Heart right ventricle (tissue), 16 donors: ENCODE measurements at regions not wholly inside any gene's neighbourhood (a gene's known extent, or its start where the extent isn't known, plus 50 kb on each side); places are given as distances from the start of the nearest gene placed in this dataset.

Experiments used
- ATAC-seq, 8 donors: fragments of 200-7000 bp; cut with Tn5 transposase; one replicate each; pipeline ENCODE4 v1.9.1; 2020; ENCODE audit warnings: mild to moderate bottlenecking in 8 of 8, moderate library complexity in 8 of 8, moderate number of reproducible peaks in 1 of 8
- DNase-seq, 2 donors: peaks; one replicate each; pipeline ENCODE4 v3.0.0-alpha.2; 2020
- H3K27ac ChIP-seq, 10 donors: fragments of 200-600 bp; sonication (generic) in 2 of 10; one replicate each; pipeline versions ENCODE4 v1.5.0 to v1.8.0; 2020 to 2022; ENCODE audit warnings: mild to moderate bottlenecking in 3 of 10
- H3K27me3 ChIP-seq, 7 donors: fragments of 200-600 bp; one replicate each; pipeline ENCODE4 v1.8.0; 2021 to 2022; ENCODE audit warnings: mild to moderate bottlenecking in 2 of 7
- H3K36me3 ChIP-seq, 9 donors: fragments of 200-600 bp; sonication (generic) in 1 of 9; one replicate each; pipeline versions ENCODE4 v1.5.0 to v1.8.0; 2020 to 2022; ENCODE audit warnings: mild to moderate bottlenecking in 2 of 9
- H3K4me1 ChIP-seq, 9 donors: fragments of 200-600 bp; sonication (generic) in 1 of 9; one replicate each; pipeline versions ENCODE4 v1.5.0 to v1.8.0; 2020 to 2022; ENCODE audit warnings: mild to moderate bottlenecking in 4 of 9
- H3K4me3 ChIP-seq, 10 donors: fragments of 200-600 bp; sonication (generic) in 2 of 10; one replicate each; pipeline versions ENCODE4 v1.5.0 to v1.8.0; 2020 to 2022; ENCODE audit warnings: mild to moderate bottlenecking in 7 of 10, moderate library complexity in 2 of 10
- H3K9me3 ChIP-seq, 11 donors: fragments of 200-600 bp in 10 of 11; sonication (generic) in 2 of 11; one replicate each; pipeline versions ENCODE4 v1.5.0 to v1.8.0; 2013 to 2022; ENCODE audit warnings: mild to moderate bottlenecking in 2 of 11, control low read depth in 1 of 11, moderate library complexity in 1 of 11
- WGBS, 2 donors: extraction: QIAGEN DNeasy Blood & Tissue Kit; methylation state at CpG; one replicate each; pipeline ENCODE4 v1.1.7; 2013; ENCODE audit warnings: inconsistent platforms in 1 of 2; 5-methylcytosine and 5-hydroxymethylcytosine counted together
- intact Hi-C, 10 donors: fragments of 100-400 bp; cut with DNase I; formaldehyde crosslinking; loops; one replicate each; pipeline versions ENCODE4 v1.11.1 to v1.14.2; 2022
- TF ChIP-seq, protein P1 (sequence below), 9 donors: fragments of 200-600 bp; sonication (generic) in 2 of 9; IDR thresholded peaks; one replicate each; pipeline versions ENCODE4 v1.5.0 to v1.8.0; 2021 to 2022; ENCODE audit warnings: antibody characterized with exemption in 9 of 9, mild to moderate bottlenecking in 5 of 9, moderate library complexity in 1 of 9
- donor health status: Arrhythmogenic right ventricular cardiomyopathy.
- donor health status: ischemic (EF 13 %, LVEDD 7.1; RV severe dilation, severe dysfunction).
- donor health status: healthy with polysubstance abuse.
- donor health status: DM: no; HTN: yes; CAD: no.
- donor health status: DM: no; HTN: no; CAD: no.
- donor health status: ischemic (EF 25% LVEDD 6.9; RV normal size, moderate dysfunction).
- donor health status: ischemic (EF 25% LVEDD 5.7; RV mildly dilated, moderate dysfunction).
- donor health status: healthy.
- donor health status: DM: yes; HTN: yes; CAD: no.
- donor health status: Ischemic cardiomyopathy.
- donor health status: ischemic (EF 35%, LVEDD 5.7; RV mildly dilated, moderate dysfunction).
- donor health status: nonischemic (EF 11% LVEDD 7.7; RV severe dilation, severe dysfunction).
- donor health status: DM: yes; HTN: yes; CAD: no.
- donor health status: PGD.
- donor health status: ischemic (EF 29% LVEDD 5.4; RV normal size, mild dysfunction).
- donor health status: nonischemic (EF 23%, LVEDD 6.1; RV moderate dilation, normal function).

DNA sequence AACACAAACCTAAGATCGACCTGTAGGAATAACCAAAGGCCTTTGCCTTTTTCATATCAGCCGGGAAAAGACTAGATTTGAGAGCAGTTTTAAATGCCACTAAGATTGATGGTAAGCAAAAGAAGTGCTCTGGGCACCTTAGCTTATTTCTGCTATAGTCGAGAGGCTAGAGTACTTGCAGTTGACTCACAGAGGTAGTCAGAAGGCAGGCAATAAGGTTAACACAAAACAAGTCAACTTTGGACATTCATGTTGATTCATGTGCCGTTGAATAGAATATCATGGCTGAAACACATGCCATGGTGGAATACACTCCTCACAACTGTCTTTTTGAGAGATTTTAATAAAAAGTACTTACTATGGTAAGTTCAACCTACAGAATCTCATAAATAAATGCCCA is 507.6 kb downstream of the ZEB2 start:
- DNase-seq = no peak
- Histone ChIP-seq H3K27ac (no peak overlapping the region), H3K36me3 (peaks cover 0 to under 1% (median 0%) of the 10 kb centered on the region in 9 donors), H3K27me3 (no peaks in the 10 kb centered on the region), H3K4me3 (no peak overlapping the region), H3K4me1 (peaks cover 0 to 4% (median 0%) of the 10 kb centered on the region in 9 donors), H3K9me3 (peaks cover 0 to 6% (median 0%) of the 10 kb centered on the region in 11 donors)
- intact Hi-C loops = no loop called here
- ATAC-seq = no peak
- WGBS, 2 donors = 95% methylated on average over 4 of the region's 4 CpGs
- TF ChIP-seq, protein P1, sequence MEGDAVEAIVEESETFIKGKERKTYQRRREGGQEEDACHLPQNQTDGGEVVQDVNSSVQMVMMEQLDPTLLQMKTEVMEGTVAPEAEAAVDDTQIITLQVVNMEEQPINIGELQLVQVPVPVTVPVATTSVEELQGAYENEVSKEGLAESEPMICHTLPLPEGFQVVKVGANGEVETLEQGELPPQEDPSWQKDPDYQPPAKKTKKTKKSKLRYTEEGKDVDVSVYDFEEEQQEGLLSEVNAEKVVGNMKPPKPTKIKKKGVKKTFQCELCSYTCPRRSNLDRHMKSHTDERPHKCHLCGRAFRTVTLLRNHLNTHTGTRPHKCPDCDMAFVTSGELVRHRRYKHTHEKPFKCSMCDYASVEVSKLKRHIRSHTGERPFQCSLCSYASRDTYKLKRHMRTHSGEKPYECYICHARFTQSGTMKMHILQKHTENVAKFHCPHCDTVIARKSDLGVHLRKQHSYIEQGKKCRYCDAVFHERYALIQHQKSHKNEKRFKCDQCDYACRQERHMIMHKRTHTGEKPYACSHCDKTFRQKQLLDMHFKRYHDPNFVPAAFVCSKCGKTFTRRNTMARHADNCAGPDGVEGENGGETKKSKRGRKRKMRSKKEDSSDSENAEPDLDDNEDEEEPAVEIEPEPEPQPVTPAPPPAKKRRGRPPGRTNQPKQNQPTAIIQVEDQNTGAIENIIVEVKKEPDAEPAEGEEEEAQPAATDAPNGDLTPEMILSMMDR (IDR thresholded peaks at IDR 0.05) = no peak

DNA sequence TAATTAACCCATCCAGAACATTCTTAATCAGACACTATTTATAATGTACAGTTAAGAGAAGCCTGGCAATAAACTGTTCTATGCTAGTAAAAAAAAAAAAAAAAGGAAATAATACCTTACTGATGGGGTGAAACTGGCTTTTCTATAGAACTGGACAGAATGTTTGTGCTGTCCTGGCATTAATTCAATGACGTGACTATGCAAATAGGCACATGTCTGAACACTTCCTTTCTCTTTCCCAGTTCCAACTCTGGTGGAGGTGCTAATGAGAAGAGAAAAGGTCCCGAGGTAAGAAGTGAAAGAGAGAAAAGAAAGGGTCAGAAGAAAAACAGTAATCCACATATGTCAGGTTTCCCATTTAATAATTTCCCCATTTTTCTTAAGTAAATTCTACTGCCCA is 508.4 kb downstream of the ZEB2 start:
- Histone ChIP-seq H3K27ac (no peak overlapping the region), H3K4me1 (peaks cover 0 to 4% (median 0%) of the 10 kb centered on the region in 9 donors), H3K36me3 (peaks cover 0 to 8% (median 0%) of the 10 kb centered on the region in 9 donors), H3K27me3 (no peaks in the 10 kb centered on the region), H3K4me3 (no peak overlapping the region), H3K9me3 (peaks cover 0 to 3% (median 0%) of the 10 kb centered on the region in 11 donors)
- TF ChIP-seq, protein P1 (IDR thresholded peaks at IDR 0.05) = no peak
- intact Hi-C loops = no loop called here
- ATAC-seq (no peak), DNase-seq (no peak)
- WGBS, 2 donors = 83% methylated on average over 2 of the region's 2 CpGs

DNA sequence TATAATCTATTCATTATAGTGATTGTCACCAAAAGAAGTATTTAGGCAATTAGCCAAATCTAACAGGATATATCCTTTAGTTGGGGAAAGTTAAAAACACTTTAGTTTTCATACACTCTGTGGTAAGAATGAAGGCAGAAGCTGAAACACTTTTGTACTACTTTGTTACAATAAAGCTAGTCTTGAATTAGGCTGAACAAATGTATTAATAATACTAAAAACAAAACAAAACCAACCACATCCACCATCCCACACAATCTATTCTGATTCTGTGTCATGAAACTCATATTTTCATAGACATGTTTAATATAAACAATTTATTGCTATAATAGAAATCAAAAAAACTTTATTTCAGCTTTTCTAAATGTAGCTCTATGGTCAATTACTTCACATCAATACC is 508.8 kb downstream of the ZEB2 start:
- intact Hi-C loops = no loop called here
- peaks cover 0 to 12% (median 0%) of the 10 kb centered on the region in 9 donors for H3K36me3 ChIP-seq
- no peak for ATAC-seq

DNA sequence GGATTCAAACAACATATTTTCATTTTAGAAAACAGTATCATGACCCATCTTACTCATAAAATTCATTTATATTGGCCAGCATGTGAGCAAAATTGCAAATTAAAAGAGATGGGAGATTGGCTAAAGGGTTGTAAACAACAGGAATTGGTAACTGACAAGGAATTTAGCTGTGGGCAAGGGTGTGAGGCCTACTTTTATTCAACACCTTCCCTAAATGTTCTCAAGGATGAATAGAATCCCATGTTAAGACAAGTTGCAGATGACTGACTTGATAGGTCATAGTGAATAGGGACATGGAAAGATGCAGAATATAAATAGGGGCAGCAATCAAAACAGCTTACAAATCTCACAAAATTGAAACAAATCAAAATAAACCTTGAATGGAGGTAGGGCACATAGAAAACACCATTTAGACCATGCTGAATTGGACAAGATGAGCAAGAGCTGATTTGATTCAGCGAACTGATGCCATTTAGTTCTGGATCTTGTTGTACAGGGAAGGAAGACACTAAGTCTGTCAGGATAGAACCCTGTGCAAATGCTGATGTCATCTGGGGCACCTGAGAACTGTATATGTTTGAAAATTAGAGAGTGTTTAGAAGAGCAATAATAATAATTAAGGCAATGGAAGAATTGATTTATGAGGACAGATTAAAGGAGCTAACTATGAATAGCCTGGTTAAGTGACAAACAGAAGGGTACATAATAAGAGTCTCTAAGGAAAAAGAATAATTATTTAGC is 509.7 kb downstream of the ZEB2 start:
- H3K4me3 ChIP-seq = no peak overlapping the region
- no peaks in the 10 kb centered on the region for H3K27me3 ChIP-seq
- intact Hi-C loops = no loop called here
- TF ChIP-seq, protein P1 (IDR thresholded peaks at IDR 0.05) = no peak
- DNase-seq (no peak), ATAC-seq (no peak)
- no peaks in the 10 kb centered on the region for H3K9me3 ChIP-seq
- H3K36me3 ChIP-seq = peaks cover 0 to 17% (median 0%) of the 10 kb centered on the region in 9 donors
- peaks cover 0 to 4% (median 0%) of the 10 kb centered on the region in 9 donors for H3K4me1 ChIP-seq
- H3K27ac ChIP-seq = no peak overlapping the region
- 97 to 98% methylated on average over 1 of the region's 1 CpG for WGBS, 2 donors

More for the DNA sequence above, 508.8 kb downstream of the ZEB2 start:
- peaks cover 0 to 4% (median 0%) of the 10 kb centered on the region in 9 donors for H3K4me1 ChIP-seq
- H3K27ac ChIP-seq = no peak overlapping the region
- TF ChIP-seq, protein P1 (IDR thresholded peaks at IDR 0.05) = no peak
- DNase-seq = no peak
- no peaks in the 10 kb centered on the region for H3K9me3 ChIP-seq
- H3K4me3 ChIP-seq = no peak overlapping the region
- H3K27me3 ChIP-seq = no peaks in the 10 kb centered on the region
